Smooth muscle cell of the brain vasculature (primary cell): ENCODE measurements at regions not wholly inside any gene's neighbourhood (a gene's known extent, or its start where the extent isn't known, plus 50 kb on each side); places are given as distances from the start of the nearest gene placed in this dataset.
"Not testable (repeated sequence)": the region's sequence is repeated elsewhere in the genome, so short reads cannot be mapped to it uniquely, and the experiment has no call there.

ENCODE experiments used
- DNase-seq: peaks from one replicate; pipeline ENCODE4 v3.0.0-alpha.2; 2012; ENCODE audit warnings: low read depth, low spot score

- DNase-seq = no peak
Measured at GRCh38 chr6:164078532-164079274, 664.2 kb downstream of the QKI start.

GRCh38 chr6:164076818-164077532 lies 662.5 kb downstream of the QKI start:
- not testable (repeated sequence) for DNase-seq

- DNase-seq = no peak
Measured at GRCh38 chr6:164075981-164076615, 661.6 kb downstream of the QKI start.

GRCh38 chr6:164072240-164072666 lies 657.7 kb downstream of the QKI start:
- no peak for DNase-seq

GRCh38 chr6:164069350-164069990 lies 655.0 kb downstream of the QKI start:
- no peak for DNase-seq

- no peak for DNase-seq
Measured at GRCh38 chr6:164068527-164068926, 654.0 kb downstream of the QKI start.

GRCh38 chr6:164066766-164067165 lies 652.2 kb downstream of the QKI start:
- DNase-seq = no peak

- no peak for DNase-seq
Measured at GRCh38 chr6:164066335-164066734, 651.8 kb downstream of the QKI start.

GRCh38 chr6:164063346-164063745 lies 648.8 kb downstream of the QKI start:
- no peak for DNase-seq

GRCh38 chr6:164062872-164063271 lies 648.4 kb downstream of the QKI start:
- DNase-seq = no peak

GRCh38 chr6:164057876-164058275 lies 643.4 kb downstream of the QKI start:
- DNase-seq = no peak

GRCh38 chr6:164051427-164051826 lies 636.9 kb downstream of the QKI start:
- DNase-seq = no peak

GRCh38 chr6:164049517-164049988 lies 635.0 kb downstream of the QKI start:
- DNase-seq = no peak

GRCh38 chr6:164048840-164049516 lies 634.5 kb downstream of the QKI start:
- no peak for DNase-seq

- no peak for DNase-seq
Measured at GRCh38 chr6:164045082-164045481, 630.6 kb downstream of the QKI start.

GRCh38 chr6:164043656-164044055 lies 629.1 kb downstream of the QKI start:
- not testable (repeated sequence) for DNase-seq

GRCh38 chr6:164042212-164042611 lies 627.7 kb downstream of the QKI start:
- DNase-seq = no peak

- DNase-seq = no peak
Measured at GRCh38 chr6:164040994-164041393, 626.5 kb downstream of the QKI start.

GRCh38 chr6:164039954-164040375 lies 625.4 kb downstream of the QKI start:
- no peak for DNase-seq

- no peak for DNase-seq
Measured at GRCh38 chr6:164037171-164037870, 622.8 kb downstream of the QKI start.
